NCI-H748 (cell line): ENCODE measurements at regions not wholly inside any gene's neighbourhood (a gene's known extent, or its start where the extent isn't known, plus 50 kb on each side); places are given as distances from the start of the nearest gene placed in this dataset.
A peak's percentile ranks its signal among the peaks of the same experiment; 100 is the strongest.

ENCODE experiments used
- DNase-seq: peaks from one replicate; lab custom pipeline; 2025; ENCODE audit not compliant: unreplicated experiment; lab: John Stamatoyannopoulos, UW

GRCh38 chr7:34269084-34269483, 363.7 kb downstream of the BMPER start:
- no peak for DNase-seq

DNA sequence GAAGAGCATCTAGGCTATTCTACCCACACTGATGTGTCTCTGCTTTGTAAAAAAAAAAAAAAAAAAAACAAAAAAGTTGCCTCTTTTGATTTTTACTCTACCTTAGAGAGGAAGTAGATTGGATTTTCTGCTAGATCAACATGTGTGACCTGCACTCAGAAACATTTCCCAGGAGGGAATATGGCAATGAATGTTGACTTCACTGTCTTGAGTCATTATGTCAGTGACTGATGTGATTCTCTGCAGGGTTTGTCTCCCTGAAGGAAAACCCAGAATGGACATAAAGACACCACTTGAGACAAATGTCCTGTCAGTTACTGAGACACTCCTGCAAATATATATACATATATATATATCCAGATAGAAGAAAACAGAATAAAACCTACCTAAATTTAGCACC, 370.3 kb downstream of the BMPER start:
- no peak for DNase-seq

DNA sequence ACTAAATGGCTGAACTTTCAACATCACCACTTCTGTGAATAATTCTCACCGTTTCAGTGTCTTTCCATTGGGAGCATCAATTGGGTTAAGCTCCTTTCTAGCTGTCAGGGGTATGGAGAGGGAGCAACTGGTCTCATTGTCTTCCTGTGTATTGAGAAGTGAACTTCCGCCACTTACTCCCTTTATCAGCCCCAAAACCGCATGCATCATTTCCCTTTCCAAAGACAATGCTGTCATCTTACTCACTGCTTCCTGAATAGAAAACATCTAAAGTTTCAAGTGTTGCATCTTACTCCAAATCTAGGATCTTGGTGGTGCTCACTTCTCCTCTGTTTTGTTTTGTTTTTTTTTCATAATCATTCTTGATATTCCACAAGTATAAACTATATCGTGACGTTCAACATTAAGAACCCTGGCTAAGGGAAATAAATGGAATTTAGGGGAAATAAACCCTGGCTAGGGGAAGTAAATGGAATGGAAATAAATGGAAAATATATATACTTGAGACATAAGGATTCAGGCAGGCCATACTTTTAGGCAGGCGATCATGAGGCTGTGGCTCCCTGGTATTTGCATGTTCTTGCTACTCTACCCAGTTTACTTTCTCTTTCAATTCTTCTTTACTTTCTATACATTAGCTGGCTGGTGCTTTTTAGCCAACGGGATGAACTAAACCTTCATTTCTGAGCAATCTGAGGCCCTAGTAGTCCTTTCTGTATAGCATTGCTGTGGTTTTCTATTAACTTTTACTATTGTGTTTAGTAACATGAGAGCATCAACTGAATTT, 371.9 kb downstream of the BMPER start:
- no peak for DNase-seq

- DNase-seq: no peak
Measured at GRCh38 chr7:34277803-34278199, 372.5 kb downstream of the BMPER start.

DNA sequence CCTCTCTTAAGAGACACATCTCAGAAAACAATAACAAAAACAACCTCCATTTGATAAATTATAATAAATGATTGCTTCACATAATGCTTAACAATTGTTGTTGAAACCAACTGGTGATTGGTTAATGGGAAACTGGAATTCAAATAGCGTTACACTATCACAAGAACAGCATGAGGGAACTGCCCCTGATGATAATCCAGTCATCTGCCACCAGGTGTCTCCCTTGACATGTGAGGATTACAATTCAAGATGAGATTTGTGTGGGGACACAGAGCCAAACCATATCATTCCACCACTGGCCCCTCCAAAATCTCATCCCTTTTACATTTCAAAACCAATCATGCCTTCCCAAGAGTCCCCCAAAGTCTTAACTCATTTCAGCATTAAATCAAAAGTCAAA, 375.9 kb downstream of the BMPER start:
- DNase-seq: no peak

DNA sequence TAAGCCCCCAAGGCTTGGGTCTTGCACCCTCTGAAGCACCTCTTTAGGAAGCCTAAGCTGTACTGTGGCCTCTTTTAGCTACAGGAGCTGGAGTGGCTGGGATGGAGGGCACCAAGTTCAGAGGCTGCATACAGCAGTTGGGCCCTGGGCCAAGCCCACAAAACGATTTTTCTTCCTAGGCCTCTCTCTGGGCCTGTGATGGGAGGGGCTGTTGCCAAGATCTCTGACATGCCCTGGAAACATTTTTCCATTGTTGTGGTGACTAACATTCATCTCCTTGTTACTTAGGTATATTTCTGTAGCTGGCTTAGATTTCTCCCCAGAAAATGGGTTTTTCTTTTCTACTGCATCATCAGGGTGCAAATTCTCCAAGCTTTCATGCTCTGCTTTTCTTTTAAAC, 375.7 kb upstream of the NPSR1 start:
- DNase-seq: no peak

DNA sequence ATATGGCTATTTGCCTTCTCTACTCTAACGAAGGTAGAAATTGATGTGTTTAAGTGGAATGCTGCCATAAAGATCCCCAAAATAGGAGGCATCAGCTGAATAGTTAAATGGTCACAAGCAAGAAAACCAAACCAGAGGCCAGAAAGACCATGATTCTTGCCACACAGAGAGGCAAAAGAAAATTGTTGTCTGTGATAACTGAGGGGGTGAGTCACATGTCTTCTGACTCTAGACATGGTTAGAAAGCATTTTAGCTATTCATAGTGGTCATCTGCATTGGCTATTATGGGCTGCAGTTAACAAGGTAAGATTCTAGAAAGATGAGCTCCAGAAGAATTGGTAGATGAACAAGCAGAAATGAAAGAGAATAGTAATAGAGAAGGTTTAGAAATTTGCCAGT, 361.4 kb upstream of the NPSR1 start:
- DNase-seq: no peak

DNA sequence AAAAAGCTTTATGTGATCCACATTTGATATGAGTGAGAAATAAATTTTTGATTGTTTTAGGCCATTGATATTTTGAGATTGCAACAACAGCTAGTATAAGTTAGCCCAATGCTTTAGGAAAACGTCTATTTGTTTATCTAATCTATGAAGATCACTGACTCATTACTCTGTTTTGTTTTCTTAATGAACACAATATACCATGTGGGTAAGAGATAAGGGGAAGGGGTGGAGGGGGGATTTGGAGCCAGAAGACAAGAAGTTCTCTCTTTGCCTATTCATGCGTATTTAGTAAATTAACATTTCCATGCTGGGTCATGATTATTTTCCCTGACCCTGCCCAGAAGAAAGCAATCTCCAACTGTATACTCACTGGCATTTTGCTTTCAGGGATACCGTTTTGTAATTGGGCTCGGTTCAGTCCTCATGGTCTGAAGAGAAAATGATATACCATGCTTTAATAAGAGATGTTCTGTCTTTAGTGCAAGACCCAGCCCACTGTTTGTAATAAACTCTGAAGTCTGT, 359.5 kb upstream of the NPSR1 start:
- no peak for DNase-seq

- DNase-seq: no peak
Measured at GRCh38 chr7:34299066-34299465, 359.0 kb upstream of the NPSR1 start.

- no peak for DNase-seq
Measured at GRCh38 chr7:34307540-34307939, 350.5 kb upstream of the NPSR1 start.

DNA sequence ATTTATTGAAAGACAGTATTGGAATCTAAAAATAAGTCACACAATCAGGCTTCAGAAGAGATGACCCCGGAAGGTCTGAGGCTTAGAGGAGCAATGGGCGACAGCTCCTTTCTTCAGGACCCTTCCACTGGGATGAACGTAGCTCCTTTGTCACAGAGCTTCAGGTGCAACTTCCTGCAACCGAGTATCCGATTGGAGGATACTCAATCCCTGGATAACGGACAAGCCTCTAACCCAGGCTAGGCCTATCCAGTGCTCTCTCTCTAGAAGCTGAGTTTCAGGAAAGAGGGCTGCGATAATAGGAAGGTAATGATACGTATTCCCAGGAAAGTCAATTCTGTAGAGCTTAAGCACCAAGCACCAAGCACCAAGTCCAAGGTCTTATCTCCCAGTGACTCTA, 349.4 kb upstream of the NPSR1 start:
- DNase-seq: no peak

- no peak for DNase-seq
Measured at GRCh38 chr7:34309116-34309515, 348.9 kb upstream of the NPSR1 start.

DNA sequence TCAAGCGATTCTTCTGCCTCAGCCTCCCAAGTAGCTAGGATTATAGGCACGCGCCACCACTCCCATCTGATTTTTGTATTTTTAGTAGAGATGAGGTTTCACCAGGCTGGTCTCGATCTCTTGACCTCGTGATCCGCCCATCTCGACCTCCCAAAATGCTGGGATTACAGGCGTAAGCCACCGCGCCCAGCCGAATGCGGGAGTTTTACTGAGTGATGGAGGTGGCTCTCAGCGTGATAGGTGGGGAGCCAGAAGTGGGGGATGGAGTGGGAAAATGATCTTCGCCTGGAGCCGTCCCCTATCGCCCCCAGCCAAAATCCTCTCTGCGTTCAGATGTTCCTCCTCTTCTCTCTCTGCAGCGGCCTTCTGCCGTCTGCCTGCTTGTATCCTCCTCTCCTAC, 348.4 kb upstream of the NPSR1 start:
- no peak for DNase-seq

GRCh38 chr7:34311591-34311990, 346.4 kb upstream of the NPSR1 start:
- DNase-seq: no peak

DNA sequence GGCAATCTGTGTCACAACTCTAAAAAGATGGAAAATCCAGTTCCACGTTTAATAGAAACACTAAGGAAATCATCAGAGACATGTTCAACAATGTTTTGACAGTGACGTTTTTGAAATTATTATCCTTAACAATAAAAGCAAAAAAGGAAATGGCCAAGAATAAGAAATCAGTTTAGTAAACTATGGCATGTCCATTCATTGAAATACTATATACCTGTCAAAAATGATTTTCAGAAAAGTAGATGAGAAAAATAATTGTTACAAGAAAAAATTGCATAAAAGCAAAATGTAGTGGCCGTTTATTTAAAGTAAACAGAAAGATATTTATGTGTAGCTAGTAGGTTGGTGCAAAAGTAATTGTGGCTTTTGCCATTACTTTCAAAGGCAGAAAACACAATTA, 345.4 kb upstream of the NPSR1 start:
- no peak for DNase-seq

DNA sequence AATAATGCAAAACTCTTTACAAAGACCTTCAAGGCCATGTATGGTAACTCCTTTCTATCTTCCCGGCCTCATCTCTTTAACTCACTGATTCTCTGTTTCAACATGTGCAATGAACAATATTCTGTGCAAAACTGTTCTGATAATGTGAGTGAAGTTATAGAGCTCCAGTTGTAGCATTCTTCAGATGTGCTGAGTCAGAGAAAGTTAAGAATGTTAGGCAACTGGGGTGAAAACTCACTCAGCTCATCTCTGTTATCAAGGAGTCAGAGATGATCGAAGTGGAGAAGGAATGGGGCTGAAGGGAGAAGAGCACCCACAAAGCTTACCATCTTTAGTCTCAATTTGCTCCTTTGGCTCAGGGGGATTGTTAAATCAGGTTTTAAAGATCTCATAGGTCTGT, 344.7 kb upstream of the NPSR1 start:
- no peak for DNase-seq

DNA sequence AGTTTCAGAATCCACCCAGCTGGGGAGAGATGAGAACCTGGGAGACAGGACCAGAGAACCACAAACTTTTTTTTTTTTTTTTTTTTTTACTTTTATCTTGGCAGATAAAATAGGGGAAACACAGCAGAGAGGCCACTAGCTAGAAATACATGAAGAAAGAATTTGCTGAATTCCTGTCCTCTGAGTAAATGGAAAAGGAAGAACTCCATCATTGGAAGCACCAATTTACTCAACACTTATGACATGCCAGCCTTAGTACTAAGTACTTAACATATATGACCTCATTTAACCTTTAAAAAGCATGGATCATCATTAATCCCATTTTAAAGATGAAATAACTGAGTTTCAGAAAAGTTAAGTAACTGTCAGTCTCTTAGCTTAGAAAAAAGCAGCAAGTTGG, 343.0 kb upstream of the NPSR1 start:
- DNase-seq: no peak

DNA sequence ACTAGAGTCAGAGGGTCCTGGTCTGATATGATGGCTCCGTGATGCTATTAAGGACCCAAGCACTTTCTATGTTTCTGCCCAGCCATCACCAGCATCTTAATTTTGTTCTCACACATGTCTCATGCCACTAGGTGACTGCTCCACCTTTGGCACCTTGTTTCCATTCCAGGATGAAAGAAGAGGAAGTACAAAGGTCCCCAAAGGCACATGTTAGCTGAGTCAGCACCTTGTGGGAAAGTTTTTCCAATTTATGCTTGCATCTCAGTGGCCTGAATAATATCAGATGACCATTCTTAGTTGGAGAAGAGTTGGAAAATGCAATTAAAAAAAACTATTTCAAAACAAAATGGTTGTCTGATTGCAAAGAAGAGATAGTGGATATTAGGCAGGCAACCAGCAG, 341.0 kb upstream of the NPSR1 start:
- DNase-seq: no peak

- no peak for DNase-seq
Measured at GRCh38 chr7:34320412-34320811, 337.6 kb upstream of the NPSR1 start.

DNA sequence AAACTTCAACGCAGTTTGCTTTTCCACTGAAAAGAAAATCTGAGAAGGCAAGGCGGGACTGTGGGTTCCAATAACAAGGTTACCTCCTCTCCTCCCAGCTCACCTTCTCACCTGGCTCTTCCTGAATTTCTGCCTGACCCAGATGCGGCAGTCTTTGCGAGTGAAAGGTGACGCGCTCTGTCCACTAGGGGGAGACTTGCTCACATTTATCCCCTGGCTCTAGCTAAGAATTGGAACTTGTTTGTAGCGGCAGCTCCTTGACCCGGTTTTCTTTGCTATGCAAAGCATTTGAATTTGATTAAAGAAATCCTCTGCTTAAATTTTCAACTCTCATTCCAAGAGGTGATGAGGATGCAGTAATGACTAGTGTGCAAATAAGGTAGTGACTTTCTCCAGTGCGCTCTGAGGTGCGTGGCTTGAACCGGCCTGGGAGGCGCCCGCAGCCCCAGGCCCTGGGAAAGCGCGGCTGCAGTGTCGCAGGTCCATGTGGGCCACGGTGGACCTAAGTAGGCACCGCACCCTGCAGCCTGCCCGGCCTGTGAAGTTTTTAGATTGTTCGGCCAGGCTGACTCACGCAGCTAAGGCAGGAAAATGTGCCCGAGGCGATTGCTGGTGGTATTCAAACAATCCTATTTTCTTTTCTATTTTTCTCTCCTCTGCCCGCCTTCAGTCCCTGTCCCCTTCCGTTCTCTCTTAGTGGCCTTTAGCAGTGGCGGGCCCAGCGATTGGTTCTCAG, 336.9 kb upstream of the NPSR1 start:
- DNase-seq: peak; percentile 56

DNA sequence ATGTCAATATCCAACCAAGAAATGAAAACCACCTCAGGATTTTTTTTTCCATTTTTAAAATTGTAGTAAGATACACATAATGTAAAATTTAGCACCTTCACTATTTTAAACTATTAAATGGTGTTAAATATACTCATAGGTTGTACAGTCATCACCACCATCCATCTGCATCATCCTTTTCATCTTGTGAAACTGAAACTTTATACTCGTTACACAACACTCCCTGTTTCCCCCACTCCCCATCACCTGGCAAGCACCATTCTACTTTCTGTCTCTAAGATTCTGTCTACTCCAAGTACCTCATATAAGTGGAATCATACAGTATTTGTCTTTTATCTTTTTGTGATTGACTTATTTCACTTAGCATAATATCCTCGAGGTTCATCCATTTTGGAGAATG, 335.2 kb upstream of the NPSR1 start:
- DNase-seq: no peak

GRCh38 chr7:34327681-34328080, 330.3 kb upstream of the NPSR1 start:
- DNase-seq: no peak
